Endodermal cell (in vitro differentiated cells): ENCODE measurements at regions not wholly inside any gene's neighbourhood (a gene's known extent, or its start where the extent isn't known, plus 50 kb on each side); places are given as distances from the start of the nearest gene placed in this dataset.

ENCODE experiments used
- DNase-seq: peaks from one replicate; pipeline ENCODE4 v3.0.0-alpha.2; 2017
- H3K27ac ChIP-seq: 2 replicates; pipeline ENCODE4 v1.5.1; 2013; ENCODE audit warnings: mild to moderate bottlenecking, low read depth, low read length, moderate library complexity
- H3K27me3 ChIP-seq: 2 replicates; pipeline ENCODE4 v1.6.1; 2013; ENCODE audit warnings: mild to moderate bottlenecking, low read length, moderate library complexity; ENCODE audit not compliant: insufficient read depth, control insufficient read depth, poor library complexity, severe bottlenecking
- H3K36me3 ChIP-seq: 2 replicates; pipeline ENCODE4 v1.7.0; 2013; ENCODE audit warnings: mild to moderate bottlenecking, low read length, moderate library complexity; ENCODE audit not compliant: control insufficient read depth, insufficient read depth
- H3K4me1 ChIP-seq: one replicate; pipeline ENCODE4 v1.7.0; 2013; ENCODE audit warnings: low read length; ENCODE audit not compliant: control insufficient read depth, insufficient read depth
- H3K4me3 ChIP-seq: 2 replicates; pipeline ENCODE4 v1.5.1; 2013; ENCODE audit warnings: mild to moderate bottlenecking, low read length, moderate library complexity
- H3K9ac ChIP-seq: 2 replicates; pipeline ENCODE4 v1.6.1; 2013; ENCODE audit warnings: mild to moderate bottlenecking, low read length, moderate library complexity; ENCODE audit not compliant: poor library complexity, severe bottlenecking; ENCODE audit errors: extremely low read depth
- H3K9me3 ChIP-seq: 2 replicates; pipeline ENCODE4 v1.6.1; 2013; ENCODE audit warnings: mild to moderate bottlenecking, low read length, moderate library complexity; ENCODE audit not compliant: control insufficient read depth
- H3K27ac Mint-ChIP-seq: 2 replicates; pipeline ENCODE4 v1.8.0; 2020; ENCODE audit warnings: mixed read lengths
- H3K27me3 Mint-ChIP-seq: 2 replicates; pipeline ENCODE4 v1.8.0; 2021; ENCODE audit warnings: mild to moderate bottlenecking, mixed read lengths; ENCODE audit not compliant: insufficient read depth
- H3K36me3 Mint-ChIP-seq: 2 replicates; pipeline ENCODE4 v1.8.0; 2020; ENCODE audit warnings: low read depth, mixed read lengths
- H3K4me1 Mint-ChIP-seq: 2 replicates; pipeline ENCODE4 v1.8.0; 2020; ENCODE audit warnings: mixed read lengths
- H3K4me3 Mint-ChIP-seq: 2 replicates; pipeline ENCODE4 v1.8.0; 2020; ENCODE audit warnings: mild to moderate bottlenecking, moderate library complexity, mixed read lengths
- H3K9me3 Mint-ChIP-seq: 2 replicates; pipeline ENCODE4 v1.8.0; 2020; ENCODE audit warnings: mild to moderate bottlenecking, mixed read lengths
- CTCF ChIP-seq: fragments of 200-600 bp; sonication (generic); conservative IDR thresholded peaks from 2 replicates; pipeline ENCODE4 v1.5.0; 2021; ENCODE audit warnings: antibody characterized with exemption, mild to moderate bottlenecking
- WGBS, 2 experiments: methylation state at CpG; one replicate each; pipeline versions ENCODE4 v1.1.5 to v1.1.7; 2013; ENCODE audit warnings: missing lambda C conversion rate in 2 of 2, mixed read lengths in 1 of 2; ENCODE audit not compliant: insufficient coverage in 1 of 2, insufficient read length in 1 of 2; 5-methylcytosine and 5-hydroxymethylcytosine counted together

GRCh38 chr18:22701795-22702194 lies 231.3 kb upstream of the RBBP8 start:
- TF ChIP-seq CTCF: no peak
- Mint-ChIP-seq H3K4me3 (no peak overlapping the region), H3K27me3 (no peaks in the 10 kb centered on the region), H3K27ac (no peak overlapping the region), H3K36me3 (no peaks in the 10 kb centered on the region), H3K4me1 (no peaks in the 10 kb centered on the region), H3K9me3 (no peaks in the 10 kb centered on the region)
- Histone ChIP-seq H3K4me1 (no peaks in the 10 kb centered on the region), H3K27me3 (no peaks in the 10 kb centered on the region), H3K4me3 (no peak overlapping the region), H3K27ac (no peak overlapping the region), H3K9me3 (no peaks in the 10 kb centered on the region), H3K9ac (no peak overlapping the region), H3K36me3 (no peaks in the 10 kb centered on the region)
- 91 to 100% methylated on average over 2 to 4 of the region's 4 CpGs for WGBS, 2 experiments
- DNase-seq: no peak

GRCh38 chr18:22702806-22703205 lies 230.3 kb upstream of the RBBP8 start:
- H3K36me3 Mint-ChIP-seq: no peaks in the 10 kb centered on the region
- H3K4me3 Mint-ChIP-seq: no peak overlapping the region
- H3K9me3 Mint-ChIP-seq: no peaks in the 10 kb centered on the region
- Histone ChIP-seq H3K27ac (no peak overlapping the region), H3K27me3 (no peaks in the 10 kb centered on the region), H3K9me3 (no peaks in the 10 kb centered on the region), H3K4me1 (no peaks in the 10 kb centered on the region), H3K36me3 (no peaks in the 10 kb centered on the region), H3K9ac (no peak overlapping the region), H3K4me3 (no peak overlapping the region)
- H3K4me1 Mint-ChIP-seq: no peaks in the 10 kb centered on the region
- no peaks in the 10 kb centered on the region for H3K27me3 Mint-ChIP-seq
- no peak for TF ChIP-seq CTCF
- no peak overlapping the region for H3K27ac Mint-ChIP-seq
- 68 to 100% methylated on average over 2 to 3 of the region's 3 CpGs for WGBS, 2 experiments
- DNase-seq: no peak

- WGBS, 2 experiments: 73 to 96% methylated on average over 3 to 9 of the region's 9 CpGs
- Histone ChIP-seq H3K27me3 (no peaks in the 10 kb centered on the region), H3K4me1 (no peaks in the 10 kb centered on the region), H3K27ac (no peak overlapping the region), H3K9me3 (no peaks in the 10 kb centered on the region), H3K9ac (no peak overlapping the region), H3K36me3 (no peaks in the 10 kb centered on the region), H3K4me3 (no peak overlapping the region)
- DNase-seq: no peak
- Mint-ChIP-seq H3K9me3 (no peaks in the 10 kb centered on the region), H3K4me3 (no peak overlapping the region), H3K27me3 (no peaks in the 10 kb centered on the region), H3K27ac (no peak overlapping the region), H3K4me1 (no peaks in the 10 kb centered on the region), H3K36me3 (no peaks in the 10 kb centered on the region)
- TF ChIP-seq CTCF: peak; percentile 97
Measured at GRCh38 chr18:22703883-22704585, 229.1 kb upstream of the RBBP8 start.
